NOMO-1 treated with DMSO at 0.1 percent for 48 hours (cell line): ENCODE measurements at regions not wholly inside any gene's neighbourhood (a gene's known extent, or its start where the extent isn't known, plus 50 kb on each side); places are given as distances from the start of the nearest gene placed in this dataset.

Experiments
- DNase-seq: peaks from one replicate; lab custom pipeline; 2025; ENCODE audit not compliant: unreplicated experiment; lab: John Stamatoyannopoulos, UW

GRCh38 chr21:27814226-27814625, 847.3 kb upstream of the ADAMTS5 start:
- no peak for DNase-seq

- no peak for DNase-seq
Measured at GRCh38 chr21:27813750-27814149, 846.9 kb upstream of the ADAMTS5 start.

DNA sequence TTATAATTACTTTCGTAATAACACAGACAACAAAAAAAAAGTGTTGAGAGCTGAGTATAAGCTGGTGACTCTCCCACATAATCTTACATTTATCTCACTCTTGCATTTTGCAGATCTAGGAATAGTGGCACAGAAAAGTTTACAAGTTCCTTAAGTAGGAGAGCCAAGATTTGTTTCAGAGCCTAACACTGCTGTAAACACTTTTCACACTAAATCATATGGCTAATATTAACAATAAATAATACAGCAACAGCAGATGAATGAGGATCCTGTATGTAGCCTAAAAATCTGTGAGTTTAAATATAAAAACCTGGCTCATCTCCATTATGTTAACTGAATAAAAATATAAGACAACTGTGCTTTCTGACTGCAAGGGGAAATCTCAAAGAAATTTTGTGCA, 846.5 kb upstream of the ADAMTS5 start:
- no peak for DNase-seq

- DNase-seq: no peak
Measured at GRCh38 chr21:27812279-27812678, 845.4 kb upstream of the ADAMTS5 start.

DNA sequence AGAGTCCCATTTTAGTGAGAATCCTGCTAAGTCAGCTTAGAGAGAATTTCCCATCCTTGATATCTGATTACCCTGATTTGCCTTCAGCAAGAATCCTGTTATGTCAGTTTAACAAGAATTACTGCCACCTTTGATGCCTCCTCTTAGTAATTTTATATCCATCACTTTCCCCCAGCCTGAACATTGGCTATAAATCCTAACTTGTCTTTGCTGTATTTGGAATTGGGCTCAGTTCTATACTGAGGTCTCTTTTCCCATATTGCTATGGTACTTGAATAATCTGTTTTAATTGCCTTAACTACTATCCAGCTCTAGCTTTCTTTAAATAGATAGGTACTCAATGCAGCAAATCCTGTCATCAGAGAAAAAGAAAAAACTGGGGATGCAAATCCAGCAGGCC, 842.0 kb upstream of the ADAMTS5 start:
- DNase-seq: no peak

DNA sequence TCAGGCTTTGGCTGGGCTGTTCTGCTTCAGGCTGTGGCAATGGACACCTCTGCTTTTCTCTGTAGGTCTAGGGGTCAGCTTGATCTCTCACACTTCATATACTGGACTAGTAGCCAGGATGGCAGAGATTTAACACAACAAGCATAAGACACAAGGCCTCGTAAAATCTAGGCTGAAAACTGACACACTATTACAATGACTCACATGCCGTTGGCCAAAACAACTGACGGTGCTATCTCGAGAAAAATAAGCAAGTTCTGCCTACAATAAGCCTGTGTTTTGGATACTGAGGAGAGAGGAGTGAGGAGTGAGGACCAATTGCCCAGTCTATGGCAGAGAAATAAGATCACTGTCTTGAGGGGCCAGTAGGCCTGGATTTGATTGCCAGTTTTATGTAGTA, 840.7 kb upstream of the ADAMTS5 start:
- DNase-seq: no peak

GRCh38 chr21:27806281-27806680, 839.4 kb upstream of the ADAMTS5 start:
- DNase-seq: no peak

- no peak for DNase-seq
Measured at GRCh38 chr21:27805696-27806095, 838.8 kb upstream of the ADAMTS5 start.

DNA sequence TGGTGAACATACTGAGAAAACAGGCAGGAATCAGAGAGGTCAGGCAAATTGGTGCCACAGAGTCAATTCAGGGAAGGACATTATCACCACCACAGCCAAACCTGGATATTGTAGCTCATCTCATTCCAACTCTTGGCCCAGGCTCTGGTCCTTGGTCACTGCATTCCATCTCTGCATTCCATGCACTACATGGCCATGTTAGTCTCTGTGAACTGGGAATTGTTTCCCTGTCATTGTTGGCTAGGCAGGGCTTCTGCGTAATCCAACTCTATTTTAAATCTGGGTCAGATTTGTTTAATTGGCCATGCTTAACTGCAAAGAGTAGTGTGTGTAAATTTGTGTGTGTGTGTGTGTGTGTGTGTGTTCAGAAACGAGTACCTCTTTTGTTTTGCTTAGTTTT, 837.6 kb upstream of the ADAMTS5 start:
- DNase-seq: no peak

DNA sequence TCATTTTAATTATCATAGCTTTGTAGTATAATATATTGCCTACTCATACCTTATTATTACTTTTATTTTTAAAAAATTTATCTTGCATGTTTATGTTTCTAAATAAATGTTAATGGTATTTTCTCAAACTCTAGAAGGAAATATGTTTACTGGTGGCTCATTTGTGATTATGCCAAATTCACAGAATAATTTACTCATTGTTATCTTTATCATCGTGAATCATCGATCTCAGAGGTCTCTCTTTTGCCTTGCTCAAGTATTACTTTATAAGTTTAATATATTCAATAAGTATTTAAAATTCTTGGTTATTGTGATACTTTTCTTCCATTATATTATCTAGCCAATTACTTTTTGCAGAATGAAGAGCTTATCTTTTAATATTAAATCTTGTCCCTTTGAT, 836.7 kb upstream of the ADAMTS5 start:
- no peak for DNase-seq

GRCh38 chr21:27802816-27803475, 836.1 kb upstream of the ADAMTS5 start:
- peak; percentile 65 for DNase-seq

- no peak for DNase-seq
Measured at GRCh38 chr21:27799861-27800260, 833.0 kb upstream of the ADAMTS5 start.

GRCh38 chr21:27796106-27796505, 829.2 kb upstream of the ADAMTS5 start:
- no peak for DNase-seq

DNA sequence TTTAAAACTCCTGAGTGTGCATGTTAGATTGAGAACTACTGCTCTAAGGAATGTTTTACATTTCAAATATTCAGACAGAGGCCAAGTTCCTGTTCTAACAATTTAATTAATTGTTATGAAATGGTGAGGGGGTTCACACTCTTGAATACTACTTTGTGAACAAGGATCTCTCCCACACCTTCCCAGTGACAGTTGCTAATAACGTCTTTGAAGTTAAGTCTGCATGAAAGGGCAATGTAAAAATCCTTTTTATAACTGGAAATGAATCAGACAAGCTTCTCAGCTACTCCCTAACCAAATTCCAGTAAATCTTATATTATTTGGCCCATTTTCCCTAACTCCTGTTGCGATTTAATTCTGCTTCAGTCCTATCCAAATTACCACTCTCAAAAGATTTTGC, 828.5 kb upstream of the ADAMTS5 start:
- DNase-seq: no peak

- no peak for DNase-seq
Measured at GRCh38 chr21:27793901-27794300, 827.0 kb upstream of the ADAMTS5 start.

- DNase-seq: no peak
Measured at GRCh38 chr21:27787046-27787445, 820.2 kb upstream of the ADAMTS5 start.

GRCh38 chr21:27779606-27780005, 812.7 kb upstream of the ADAMTS5 start:
- DNase-seq: no peak

DNA sequence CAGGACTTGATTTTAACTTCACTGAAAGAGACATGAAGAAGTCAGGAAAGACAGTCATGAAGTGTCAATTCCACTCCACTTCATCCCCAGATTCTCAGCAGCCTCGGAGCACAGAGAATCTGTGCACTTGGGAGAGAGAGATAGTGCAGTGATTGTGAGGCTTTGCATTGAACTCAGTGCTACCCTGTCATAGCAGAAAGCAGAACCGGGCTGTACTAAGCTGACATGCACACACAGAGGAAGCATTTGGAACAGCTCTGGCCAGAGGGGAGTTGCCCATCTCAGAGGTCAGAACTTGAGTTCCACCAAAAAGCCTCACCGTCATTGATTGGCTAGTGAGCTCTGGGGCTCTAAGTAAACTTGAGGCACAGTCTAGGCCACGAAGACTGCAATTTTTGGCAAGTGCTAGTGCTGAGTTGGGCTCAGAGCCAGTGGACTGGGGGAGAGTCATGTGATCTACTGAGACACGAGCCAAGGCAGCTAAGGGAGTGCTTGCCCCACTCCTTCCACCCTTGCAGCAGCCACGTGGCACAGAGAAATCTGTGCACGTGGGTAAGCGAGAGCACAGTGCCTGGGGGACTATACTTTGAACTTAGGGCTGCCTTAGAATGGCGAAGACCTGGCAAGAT, 810.2 kb upstream of the ADAMTS5 start:
- DNase-seq: no peak

- DNase-seq: no peak
Measured at GRCh38 chr21:27772816-27773215, 805.9 kb upstream of the ADAMTS5 start.

- DNase-seq: no peak
Measured at GRCh38 chr21:27771938-27772483, 805.1 kb upstream of the ADAMTS5 start.

GRCh38 chr21:27769763-27770162, 802.9 kb upstream of the ADAMTS5 start:
- peak; percentile 92 for DNase-seq

- DNase-seq: peak; percentile 59
Measured at GRCh38 chr21:27768046-27768637, 801.3 kb upstream of the ADAMTS5 start.
